Uterus (tissue), 3 donors: ENCODE measurements at regions not wholly inside any gene's neighbourhood (a gene's known extent, or its start where the extent isn't known, plus 50 kb on each side); places are given as distances from the start of the nearest gene placed in this dataset.

Experiments
- DNase-seq, 2 donors: peaks; one replicate each; pipeline ENCODE4 v3.0.0-alpha.2; 2019 to 2020
- H3K27ac ChIP-seq, 2 donors: fragments of 200-600 bp; sonication (generic); 1 replicate in 1 of 2; 2 replicates in 1 of 2; pipeline ENCODE4 v1.5.1; 2016 to 2018
- H3K27me3 ChIP-seq, 2 donors: fragments of 200-600 bp; sonication (generic); one replicate each; pipeline ENCODE4 v1.5.1; 2018 to 2019; ENCODE audit warnings: control low read depth in 1 of 2
- H3K36me3 ChIP-seq, 2 donors: fragments of 200-600 bp; sonication (generic); one replicate each; pipeline ENCODE4 v1.5.1; 2019; ENCODE audit warnings: control low read depth in 1 of 2
- H3K4me1 ChIP-seq, 2 donors: fragments of 200-600 bp; sonication (generic); one replicate each; pipeline ENCODE4 v1.5.1; 2018 to 2019; ENCODE audit warnings: control low read depth in 1 of 2
- H3K4me3 ChIP-seq, 2 donors: fragments of 200-600 bp; sonication (generic); 1 replicate in 1 of 2; 2 replicates in 1 of 2; pipeline ENCODE4 v1.5.1; 2018 to 2019; ENCODE audit warnings: mild to moderate bottlenecking in 1 of 2
- H3K9me3 ChIP-seq, 2 donors: fragments of 200-600 bp; sonication (generic); one replicate each; pipeline ENCODE4 v1.5.1; 2019; ENCODE audit warnings: control low read depth in 1 of 2
- POLR2A ChIP-seq, 2 donors: fragments of 450-650 bp; IDR thresholded peaks; one replicate each; pipeline ENCODE4 v1.6.1; 2016; ENCODE audit warnings: antibody characterized with exemption in 2 of 2, mild to moderate bottlenecking in 1 of 2, moderate library complexity in 1 of 2
- intact Hi-C: fragments of 100-400 bp; cut with DNase I; formaldehyde crosslinking; loops from one replicate; pipeline ENCODE4 v1.15.1; 2023; ENCODE audit warnings: low total_unique reads
- TF ChIP-seq, protein P1 (sequence below), 4 experiments: fragments of 200-600 bp in 2 of 4; fragments of 450-650 bp in 2 of 4; sonication (generic) in 2 of 4; IDR thresholded peaks; one replicate each; pipeline ENCODE4 v1.5.1; 2016 to 2019; ENCODE audit warnings: antibody characterized with exemption in 4 of 4, mild to moderate bottlenecking in 2 of 4, moderate library complexity in 1 of 4
- donor health status: DM: yes; HTN: yes; CAD: no.

DNA sequence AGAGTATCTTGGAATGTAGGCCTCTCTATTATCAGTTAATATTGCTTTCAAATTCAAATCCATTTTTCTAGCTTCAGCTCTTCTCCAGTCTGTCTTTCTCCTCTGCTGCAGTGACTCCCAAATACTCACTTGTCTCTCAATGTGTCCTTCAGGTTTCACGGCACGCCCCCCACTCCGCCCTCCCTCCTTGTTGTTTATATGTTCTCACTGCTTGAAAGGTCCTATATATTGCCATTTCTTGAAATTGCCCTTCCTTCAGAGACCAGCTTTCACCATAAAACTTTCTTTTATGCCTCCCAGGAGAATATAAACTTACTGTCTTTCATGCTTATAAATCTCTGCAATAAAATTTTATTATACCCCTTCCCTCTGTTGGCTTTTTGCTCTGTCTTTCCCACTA is 668.2 kb downstream of the CCSER2 start:
- no peak for DNase-seq
- TF ChIP-seq, protein P1, sequence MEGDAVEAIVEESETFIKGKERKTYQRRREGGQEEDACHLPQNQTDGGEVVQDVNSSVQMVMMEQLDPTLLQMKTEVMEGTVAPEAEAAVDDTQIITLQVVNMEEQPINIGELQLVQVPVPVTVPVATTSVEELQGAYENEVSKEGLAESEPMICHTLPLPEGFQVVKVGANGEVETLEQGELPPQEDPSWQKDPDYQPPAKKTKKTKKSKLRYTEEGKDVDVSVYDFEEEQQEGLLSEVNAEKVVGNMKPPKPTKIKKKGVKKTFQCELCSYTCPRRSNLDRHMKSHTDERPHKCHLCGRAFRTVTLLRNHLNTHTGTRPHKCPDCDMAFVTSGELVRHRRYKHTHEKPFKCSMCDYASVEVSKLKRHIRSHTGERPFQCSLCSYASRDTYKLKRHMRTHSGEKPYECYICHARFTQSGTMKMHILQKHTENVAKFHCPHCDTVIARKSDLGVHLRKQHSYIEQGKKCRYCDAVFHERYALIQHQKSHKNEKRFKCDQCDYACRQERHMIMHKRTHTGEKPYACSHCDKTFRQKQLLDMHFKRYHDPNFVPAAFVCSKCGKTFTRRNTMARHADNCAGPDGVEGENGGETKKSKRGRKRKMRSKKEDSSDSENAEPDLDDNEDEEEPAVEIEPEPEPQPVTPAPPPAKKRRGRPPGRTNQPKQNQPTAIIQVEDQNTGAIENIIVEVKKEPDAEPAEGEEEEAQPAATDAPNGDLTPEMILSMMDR (IDR thresholded peaks at IDR 0.05) = no peak
- TF ChIP-seq POLR2A (IDR thresholded peaks at IDR 0.05) = no peak
- Histone ChIP-seq H3K27me3 (no peaks in the 10 kb centered on the region), H3K9me3 (no peaks in the 10 kb centered on the region), H3K36me3 (no peaks in the 10 kb centered on the region), H3K27ac (no peak overlapping the region), H3K4me3 (no peak overlapping the region), H3K4me1 (no peaks in the 10 kb centered on the region)
- intact Hi-C loops = no loop called here

DNA sequence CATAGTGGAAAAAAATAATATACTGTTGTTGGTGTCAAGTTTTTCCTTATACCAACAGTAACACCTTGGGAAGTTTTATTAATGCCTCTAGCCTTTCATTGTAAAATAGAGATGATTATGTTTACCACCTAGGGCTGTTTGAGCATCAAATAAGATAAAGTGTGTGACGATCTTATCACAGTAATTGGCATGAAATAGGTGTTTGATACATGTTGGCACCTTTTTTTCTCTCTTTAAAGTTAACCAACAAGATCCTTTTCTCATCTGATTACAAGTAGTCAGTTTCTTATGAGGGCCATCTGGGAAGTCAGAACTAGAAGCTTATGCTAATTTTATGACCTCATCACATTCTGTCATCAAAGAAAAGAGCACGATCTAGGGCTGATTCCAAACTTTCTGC is 669.5 kb downstream of the CCSER2 start:
- intact Hi-C loops = no loop called here
- no peaks in the 10 kb centered on the region for H3K9me3 ChIP-seq
- no peaks in the 10 kb centered on the region for H3K27me3 ChIP-seq
- no peak for DNase-seq
- no peak overlapping the region for H3K27ac ChIP-seq
- no peaks in the 10 kb centered on the region for H3K4me1 ChIP-seq
- no peak for TF ChIP-seq POLR2A (IDR thresholded peaks at IDR 0.05)
- TF ChIP-seq, protein P1 (IDR thresholded peaks at IDR 0.05) = no peak
- no peaks in the 10 kb centered on the region for H3K36me3 ChIP-seq
- no peak overlapping the region for H3K4me3 ChIP-seq

DNA sequence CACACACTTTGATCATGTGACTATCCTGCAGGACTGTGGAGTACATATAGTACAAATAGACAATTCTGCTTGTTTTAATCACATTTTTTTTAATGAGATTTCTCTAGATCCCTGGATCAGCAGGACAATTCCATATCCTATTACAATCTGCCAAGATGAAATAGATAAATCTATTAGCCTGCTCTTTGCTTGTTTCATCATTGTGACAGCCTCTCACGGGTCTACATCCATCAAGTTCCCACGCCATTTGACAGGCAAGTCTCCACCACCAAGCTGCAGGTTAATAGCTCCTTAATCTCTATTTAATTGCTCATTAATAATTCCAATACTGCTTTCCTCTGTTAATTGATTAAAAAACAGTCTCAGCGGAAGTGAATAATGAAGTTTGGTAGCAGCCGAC is 671.5 kb downstream of the CCSER2 start:
- Histone ChIP-seq H3K27me3 (no peaks in the 10 kb centered on the region), H3K4me1 (no peaks in the 10 kb centered on the region), H3K27ac (no peak overlapping the region), H3K9me3 (no peaks in the 10 kb centered on the region), H3K4me3 (no peak overlapping the region), H3K36me3 (no peaks in the 10 kb centered on the region)
- DNase-seq = no peak
- TF ChIP-seq POLR2A (IDR thresholded peaks at IDR 0.05) = no peak
- TF ChIP-seq, protein P1 (IDR thresholded peaks at IDR 0.05) = no peak
- intact Hi-C loops = no loop called here

DNA sequence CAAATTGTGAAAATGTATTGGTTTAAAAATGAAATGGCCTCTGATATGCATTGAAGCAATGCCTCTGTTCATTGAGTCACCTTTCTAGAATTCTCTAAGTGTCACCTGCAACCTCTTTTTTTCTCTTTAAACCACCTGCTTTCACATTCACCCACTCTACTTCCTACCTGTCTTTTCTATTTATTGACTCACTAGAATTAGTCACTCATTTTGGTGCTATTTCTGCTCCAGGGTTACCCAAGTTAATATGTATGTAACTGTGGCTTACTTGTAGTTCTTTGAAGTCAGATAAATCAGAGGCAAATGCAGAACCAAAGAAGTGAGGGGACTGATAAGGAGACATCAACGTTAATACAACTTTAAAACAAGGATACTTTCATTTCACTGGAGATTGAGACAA is 674.7 kb downstream of the CCSER2 start:
- no peaks in the 10 kb centered on the region for H3K27me3 ChIP-seq
- intact Hi-C loops = no loop called here
- no peaks in the 10 kb centered on the region for H3K36me3 ChIP-seq
- no peak for TF ChIP-seq POLR2A (IDR thresholded peaks at IDR 0.05)
- TF ChIP-seq, protein P1 (IDR thresholded peaks at IDR 0.05) = no peak
- H3K9me3 ChIP-seq = no peaks in the 10 kb centered on the region
- H3K4me3 ChIP-seq = no peak overlapping the region
- no peak for DNase-seq
- no peaks in the 10 kb centered on the region for H3K4me1 ChIP-seq
- H3K27ac ChIP-seq = no peak overlapping the region

DNA sequence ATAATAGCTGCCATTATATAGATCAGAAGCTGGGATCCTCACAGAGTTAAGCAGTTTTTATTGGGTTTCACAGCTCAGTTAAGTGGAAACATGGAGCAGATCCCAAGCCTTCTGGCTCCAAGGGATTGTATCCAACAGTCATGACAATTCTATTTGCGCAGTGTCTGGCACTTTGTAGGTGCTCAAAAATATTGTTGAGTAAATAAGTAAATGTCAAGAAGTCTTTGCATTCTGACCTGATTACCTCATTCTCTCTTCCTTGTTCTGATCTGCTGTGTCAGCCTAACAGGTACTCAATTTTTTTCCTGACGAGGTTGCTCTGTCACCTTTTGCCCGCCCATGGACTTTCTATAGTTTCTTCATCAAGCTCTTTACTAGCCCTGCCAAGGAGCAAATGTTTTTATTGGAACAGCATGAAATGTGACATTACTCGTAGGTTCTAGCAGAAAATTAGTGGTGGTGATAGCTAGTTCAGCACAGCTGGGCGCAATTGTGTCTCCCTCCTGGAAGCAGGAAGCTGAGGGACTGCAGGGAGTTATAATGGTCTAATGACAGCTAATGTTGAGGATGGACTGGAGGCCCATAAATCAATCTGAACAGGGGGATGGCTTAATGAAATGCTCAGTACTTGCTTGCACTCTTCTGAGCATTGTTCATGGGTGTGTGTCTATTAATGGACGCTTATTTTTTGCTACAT is 680.2 kb downstream of the CCSER2 start:
- Histone ChIP-seq H3K4me3 (no peak overlapping the region), H3K36me3 (no peaks in the 10 kb centered on the region), H3K27ac (no peak overlapping the region), H3K9me3 (no peaks in the 10 kb centered on the region), H3K27me3 (no peaks in the 10 kb centered on the region), H3K4me1 (no peaks in the 10 kb centered on the region)
- intact Hi-C loops = no loop called here
- TF ChIP-seq POLR2A (IDR thresholded peaks at IDR 0.05) = no peak
- DNase-seq = no peak

DNA sequence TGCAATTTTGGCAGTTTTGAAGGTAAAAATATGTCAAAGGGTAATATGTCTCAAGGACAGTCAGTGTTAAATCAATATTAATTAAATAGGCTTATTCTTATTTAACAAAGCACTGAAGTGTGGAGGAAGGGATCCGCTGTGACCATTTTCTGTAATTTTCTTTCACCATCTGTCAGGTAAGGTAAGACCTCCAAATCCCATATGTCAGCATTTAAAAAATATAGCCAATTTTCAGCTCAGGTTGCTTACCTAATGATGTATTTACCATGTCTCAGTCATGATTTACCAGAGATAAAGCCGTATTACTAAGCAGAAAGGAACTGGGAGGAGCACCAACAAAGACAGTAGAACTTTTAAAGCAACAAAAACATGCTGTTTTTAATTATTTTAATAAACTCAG is 683.9 kb downstream of the CCSER2 start:
- DNase-seq = no peak
- intact Hi-C loops = no loop called here
- Histone ChIP-seq H3K9me3 (no peaks in the 10 kb centered on the region), H3K4me1 (no peaks in the 10 kb centered on the region), H3K36me3 (no peaks in the 10 kb centered on the region), H3K27me3 (no peaks in the 10 kb centered on the region), H3K4me3 (no peak overlapping the region), H3K27ac (no peak overlapping the region)
- TF ChIP-seq POLR2A (IDR thresholded peaks at IDR 0.05) = no peak
- TF ChIP-seq, protein P1 (IDR thresholded peaks at IDR 0.05) = no peak
